ENCODE measurements at regions not wholly inside any gene's neighbourhood (a gene's known extent, or its start where the extent isn't known, plus 50 kb on each side); places are given as distances from the start of the nearest gene placed in this dataset.
"Not testable (repeated sequence)": the region's sequence is repeated elsewhere in the genome, so short reads cannot be mapped to it uniquely, and the experiment has no call there.

GRCh38 chr12:127157501-127158366 is 1109.2 kb upstream of the TMEM132C start:
- TF ChIP-seq POLR2A (IDR thresholded peaks at IDR 0.05; ENCODE audit: low read depth, low read length); CTCF (IDR thresholded peaks at IDR 0.05; ENCODE audit: extremely low read depth in 1 of 2, insufficient read depth in 1 of 2, low read depth in 1 of 2, low read length in 2 of 2); GATA2 (IDR thresholded peaks at IDR 0.05; ENCODE audit: insufficient read depth, insufficient read length, low read depth, low read length); POLR2AphosphoS5 (IDR thresholded peaks at IDR 0.05; ENCODE audit: insufficient read depth, low read depth, low read length); MAX (IDR thresholded peaks at IDR 0.05; ENCODE audit: insufficient read depth, insufficient read length); FOS (IDR thresholded peaks at IDR 0.05; ENCODE audit: borderline replicate concordance, insufficient read depth, low read length): not testable (repeated sequence)

Measured in endothelial cell of umbilical vein (primary cell).